Keratinocyte (primary cell): ENCODE measurements at regions not wholly inside any gene's neighbourhood (a gene's known extent, or its start where the extent isn't known, plus 50 kb on each side); places are given as distances from the start of the nearest gene placed in this dataset.
A peak's percentile ranks its signal among the peaks of the same experiment; 100 is the strongest.

Experiments used
- DNase-seq: peaks from one replicate; pipeline ENCODE4 v3.0.0-alpha.2; 2011; ENCODE audit warnings: low read depth, missing footprints, low spot score
- FAIRE-seq: peaks from 2 replicates; lab custom pipeline; 2011; peaks lifted over from hg19 to GRCh38; lab: Jason Lieb, UNC
- H2AFZ ChIP-seq: 2 replicates; pipeline ENCODE4 v1.6.0; 2012; ENCODE audit warnings: low read length, control low read depth, inconsistent platforms; ENCODE audit not compliant: control insufficient read depth
- H3K27ac ChIP-seq: 2 replicates; pipeline ENCODE4 v1.5.1; 2011; ENCODE audit warnings: low read length; ENCODE audit not compliant: control insufficient read depth, insufficient read depth
- H3K27me3 ChIP-seq: 3 replicates; pipeline ENCODE4 v1.6.0; 2011; ENCODE audit warnings: low read length; ENCODE audit not compliant: control insufficient read depth, insufficient read depth; ENCODE audit errors: extremely low read depth
- H3K36me3 ChIP-seq, 2 experiments: 2 replicates in 1 of 2; 3 replicates in 1 of 2; pipeline ENCODE4 v1.5.1; 2011; ENCODE audit warnings: low read length in 2 of 2, mild to moderate bottlenecking in 1 of 2; ENCODE audit not compliant: control insufficient read depth in 2 of 2, insufficient read depth in 2 of 2; ENCODE audit errors: extremely low read depth in 1 of 2
- H3K4me1 ChIP-seq: 3 replicates; pipeline ENCODE4 v1.5.1; 2011; ENCODE audit warnings: low read length; ENCODE audit not compliant: control insufficient read depth, insufficient read depth; ENCODE audit errors: extremely low read depth
- H3K4me2 ChIP-seq: 3 replicates; pipeline ENCODE4 v1.6.0; 2011; ENCODE audit warnings: low read depth, low read length; ENCODE audit not compliant: control insufficient read depth, insufficient read depth; ENCODE audit errors: extremely low read depth
- H3K4me3 ChIP-seq, 3 experiments: fragments of 200-600 bp in 1 of 3; sonication (generic) in 1 of 3; 2 replicates in 2 of 3; 3 replicates in 1 of 3; pipeline ENCODE4 v1.5.1; 2011 to 2016; ENCODE audit warnings: low read length in 3 of 3, mild to moderate bottlenecking in 3 of 3, control low read depth in 2 of 3, inconsistent platforms in 1 of 3, low read depth in 1 of 3, mixed read lengths in 1 of 3, mixed run types in 1 of 3, moderate library complexity in 1 of 3; ENCODE audit not compliant: control insufficient read depth in 2 of 3, insufficient read depth in 2 of 3; ENCODE audit errors: extremely low read depth in 1 of 3
- H3K79me2 ChIP-seq: 2 replicates; pipeline ENCODE4 v1.6.0; 2012; ENCODE audit warnings: low read length; ENCODE audit not compliant: control insufficient read depth, insufficient read depth
- H3K9ac ChIP-seq: 3 replicates; pipeline ENCODE4 v1.6.0; 2011; ENCODE audit warnings: low read length; ENCODE audit not compliant: control insufficient read depth, insufficient read depth; ENCODE audit errors: extremely low read depth
- H3K9me1 ChIP-seq: 3 replicates; pipeline ENCODE4 v1.6.0; 2011; ENCODE audit warnings: low read length; ENCODE audit not compliant: control insufficient read depth, insufficient read depth; ENCODE audit errors: extremely low read depth
- H3K9me3 ChIP-seq: 2 replicates; pipeline ENCODE4 v1.5.1; 2012; ENCODE audit warnings: low read depth, low read length; ENCODE audit not compliant: control insufficient read depth
- H4K20me1 ChIP-seq: 3 replicates; pipeline ENCODE4 v1.6.0; 2011; ENCODE audit warnings: low read length; ENCODE audit not compliant: control insufficient read depth, insufficient read depth; ENCODE audit errors: extremely low read depth
- EZH2 ChIP-seq: IDR thresholded peaks from one replicate; pipeline ENCODE4 v1.6.1; 2012; ENCODE audit warnings: inconsistent platforms, mild to moderate bottlenecking, low read length, moderate library complexity
- dilution Hi-C: fragments of 300-500 bp; cut with MboI; formaldehyde crosslinking; loops from one replicate; pipeline ENCODE4 v1.7.0; 2020; ENCODE audit warnings: low sequenced_read_pairs; ENCODE audit not compliant: extremely low pct_ligation_motif_present
- TF ChIP-seq, protein P1 (sequence below), 3 experiments: IDR thresholded peaks in 1 of 3; conservative IDR thresholded peaks in 1 of 3; optimal IDR thresholded peaks in 1 of 3; 2 replicates in 2 of 3; 3 replicates in 1 of 3; pipeline versions ENCODE3 to v1.5.1; 2011; ENCODE audit warnings: low read length in 3 of 3, mild to moderate bottlenecking in 3 of 3, moderate library complexity in 2 of 3, control low read depth in 1 of 3, inconsistent platforms in 1 of 3; ENCODE audit not compliant: insufficient read depth in 2 of 3; ENCODE audit errors: extremely low read depth in 1 of 3

DNA sequence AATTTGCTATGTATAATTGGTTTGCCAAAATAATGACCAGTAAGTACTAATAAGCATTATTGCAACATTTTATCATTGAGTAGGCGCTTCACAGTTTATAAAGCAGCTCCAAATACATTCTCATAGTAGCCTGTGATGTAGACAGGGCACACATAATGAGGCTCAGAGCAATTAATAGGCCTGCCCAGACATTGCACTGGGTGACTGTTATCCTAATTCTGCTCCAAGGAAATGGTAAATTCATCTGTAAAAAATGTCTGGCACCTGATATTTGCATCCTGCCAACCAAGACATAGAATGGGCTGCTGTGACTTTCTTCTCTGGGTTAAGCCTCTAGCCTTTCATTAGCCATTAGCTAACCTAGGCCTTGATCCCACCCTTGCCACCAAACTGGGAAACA is 97.6 kb downstream of the SEM1 start:
- Histone ChIP-seq H2AFZ (no peak overlapping the region), H4K20me1 (no peaks in the 10 kb centered on the region), H3K9me1 (no peaks in the 10 kb centered on the region), H3K9me3 (no peaks in the 10 kb centered on the region), H3K4me2 (peak overlapping the region; percentile 47), H3K79me2 (no peaks in the 10 kb centered on the region), H3K4me1 (peaks cover 15% of the 10 kb centered on the region), H3K27ac (no peak overlapping the region), H3K36me3 (no peaks in the 10 kb centered on the region), H3K4me3 (no peak overlapping the region), H3K27me3 (no peaks in the 10 kb centered on the region), H3K9ac (no peak overlapping the region)
- no peak for TF ChIP-seq EZH2
- DNase-seq (peak; percentile 5), FAIRE-seq (peak; percentile 84)
- dilution Hi-C loops: no loop called here

DNA sequence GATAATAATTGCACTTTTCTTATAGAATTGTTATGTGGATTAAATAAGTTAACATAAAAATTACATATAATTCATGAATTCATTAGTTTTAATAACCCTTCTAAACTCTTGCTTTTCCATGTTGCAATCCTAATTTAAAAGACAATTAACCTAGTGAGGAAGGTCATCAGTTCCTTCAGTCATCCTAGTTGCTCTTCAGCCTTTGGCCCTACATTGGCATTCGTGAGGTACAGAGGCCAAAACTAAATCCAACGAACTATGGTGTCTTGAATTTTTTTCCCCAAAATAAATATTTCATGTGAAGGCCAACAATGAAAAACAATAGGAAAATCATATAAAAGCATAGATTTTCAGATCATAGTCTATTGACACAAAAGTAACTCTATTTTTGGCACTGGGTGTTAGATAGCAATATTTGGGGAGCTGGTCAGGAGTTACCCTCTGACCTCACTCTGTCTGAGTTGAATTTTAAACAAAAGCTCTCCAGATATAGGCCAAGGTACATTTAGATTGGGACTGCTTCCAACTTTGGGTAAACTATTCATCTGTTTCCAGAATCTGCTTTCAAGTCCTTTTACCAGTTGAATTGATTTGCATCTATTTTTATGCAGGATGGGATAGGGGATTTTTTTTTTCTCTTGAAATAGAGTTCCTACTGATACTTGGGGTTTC is 104.5 kb downstream of the SEM1 start:
- FAIRE-seq: no peak
- Histone ChIP-seq H3K27ac (no peak overlapping the region), H3K9ac (no peak overlapping the region), H3K9me1 (no peaks in the 10 kb centered on the region), H3K27me3 (no peaks in the 10 kb centered on the region), H3K79me2 (no peaks in the 10 kb centered on the region), H2AFZ (no peak overlapping the region), H3K4me1 (no peaks in the 10 kb centered on the region), H3K9me3 (no peaks in the 10 kb centered on the region), H3K4me3 (no peak overlapping the region), H4K20me1 (no peaks in the 10 kb centered on the region), H3K4me2 (no peak overlapping the region), H3K36me3 (no peaks in the 10 kb centered on the region)
- DNase-seq: no peak
- dilution Hi-C loops: no loop called here
- no peak for TF ChIP-seq EZH2
- TF ChIP-seq, protein P1, sequence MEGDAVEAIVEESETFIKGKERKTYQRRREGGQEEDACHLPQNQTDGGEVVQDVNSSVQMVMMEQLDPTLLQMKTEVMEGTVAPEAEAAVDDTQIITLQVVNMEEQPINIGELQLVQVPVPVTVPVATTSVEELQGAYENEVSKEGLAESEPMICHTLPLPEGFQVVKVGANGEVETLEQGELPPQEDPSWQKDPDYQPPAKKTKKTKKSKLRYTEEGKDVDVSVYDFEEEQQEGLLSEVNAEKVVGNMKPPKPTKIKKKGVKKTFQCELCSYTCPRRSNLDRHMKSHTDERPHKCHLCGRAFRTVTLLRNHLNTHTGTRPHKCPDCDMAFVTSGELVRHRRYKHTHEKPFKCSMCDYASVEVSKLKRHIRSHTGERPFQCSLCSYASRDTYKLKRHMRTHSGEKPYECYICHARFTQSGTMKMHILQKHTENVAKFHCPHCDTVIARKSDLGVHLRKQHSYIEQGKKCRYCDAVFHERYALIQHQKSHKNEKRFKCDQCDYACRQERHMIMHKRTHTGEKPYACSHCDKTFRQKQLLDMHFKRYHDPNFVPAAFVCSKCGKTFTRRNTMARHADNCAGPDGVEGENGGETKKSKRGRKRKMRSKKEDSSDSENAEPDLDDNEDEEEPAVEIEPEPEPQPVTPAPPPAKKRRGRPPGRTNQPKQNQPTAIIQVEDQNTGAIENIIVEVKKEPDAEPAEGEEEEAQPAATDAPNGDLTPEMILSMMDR (optimal IDR thresholded peaks at IDR 0.05 in 1 of 3, IDR thresholded peaks at IDR 0.05 in 1 of 3, conservative IDR thresholded peaks at IDR 0.05 in 1 of 3; ENCODE audit: extremely low read depth in 1 of 3, insufficient read depth in 2 of 3, low read length in 3 of 3): no peak
